Vagina (tissue), 2 donors: ENCODE measurements at regions not wholly inside any gene's neighbourhood (a gene's known extent, or its start where the extent isn't known, plus 50 kb on each side); places are given as distances from the start of the nearest gene placed in this dataset.
A peak's percentile ranks its signal among the peaks of the same experiment; 100 is the strongest.

Experiments used
- DNase-seq, 2 donors: peaks; one replicate each; pipeline ENCODE4 v3.0.0-alpha.2; 2017; ENCODE audit errors: extremely low spot score in 2 of 2
- H3K27ac ChIP-seq: fragments of 200-600 bp; sonication (generic); one replicate; pipeline ENCODE4 v1.5.1; 2019
- H3K27me3 ChIP-seq: fragments of 200-600 bp; sonication (generic); one replicate; pipeline ENCODE4 v1.5.1; 2019
- H3K36me3 ChIP-seq, 2 donors: fragments of 200-600 bp; sonication (generic); one replicate each; pipeline ENCODE4 v1.5.1; 2017 to 2019
- H3K4me1 ChIP-seq: fragments of 200-600 bp; sonication (generic); one replicate; pipeline ENCODE4 v1.5.1; 2019
- H3K4me3 ChIP-seq, 2 donors: fragments of 200-600 bp; sonication (generic); 1 replicate in 1 of 2; 2 replicates in 1 of 2; pipeline ENCODE4 v1.5.1; 2016 to 2019
- H3K9me3 ChIP-seq: fragments of 200-600 bp; sonication (generic); one replicate; pipeline ENCODE4 v1.5.1; 2019
- POLR2A ChIP-seq, 2 donors: fragments of 450-650 bp; IDR thresholded peaks; one replicate each; pipeline ENCODE4 v1.6.1; 2017; ENCODE audit warnings: antibody characterized with exemption in 2 of 2, mild to moderate bottlenecking in 2 of 2, moderate library complexity in 2 of 2
- POLR2AphosphoS5 ChIP-seq, 2 donors: sonication (generic); formaldehyde crosslinking; IDR thresholded peaks; one replicate each; pipeline ENCODE4 v1.9.0; 2017; ENCODE audit warnings: antibody characterized with exemption in 2 of 2, mild to moderate bottlenecking in 2 of 2, low read depth in 1 of 2; ENCODE audit not compliant: insufficient read depth in 1 of 2
- intact Hi-C: fragments of 100-400 bp; cut with DNase I; formaldehyde crosslinking; loops from one replicate; pipeline ENCODE4 v1.15.1; 2023
- TF ChIP-seq, protein P1 (sequence below), 3 experiments: fragments of 450-650 bp in 2 of 3; fragments of 200-600 bp in 1 of 3; sonication (generic) in 1 of 3; IDR thresholded peaks; one replicate each; pipeline ENCODE4 v1.5.1; 2017 to 2019; ENCODE audit warnings: antibody characterized with exemption in 3 of 3, mild to moderate bottlenecking in 2 of 3, moderate library complexity in 2 of 3

DNA sequence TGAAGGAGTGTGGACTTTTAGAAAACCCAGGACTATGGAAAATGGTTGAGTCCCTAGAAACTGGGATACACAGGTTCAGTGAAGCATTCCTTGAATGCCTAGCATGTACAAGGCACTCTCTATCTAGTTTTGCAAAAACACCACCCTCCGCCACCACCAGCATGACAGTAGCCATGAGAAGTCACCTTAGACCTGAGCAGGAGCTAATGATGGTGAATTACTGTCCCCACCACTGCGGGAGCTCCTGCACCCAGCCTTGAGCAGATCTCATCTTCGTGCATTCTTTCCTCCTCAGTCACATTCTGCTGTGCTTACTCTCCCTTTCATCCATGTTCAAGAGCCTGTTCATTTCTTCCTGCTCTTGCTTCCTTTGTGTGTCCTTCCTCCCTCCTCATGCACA, 86.2 kb upstream of the ZNF516 start:
- no peak for DNase-seq
- Histone ChIP-seq H3K27me3 (no peaks in the 10 kb centered on the region), H3K9me3 (no peaks in the 10 kb centered on the region), H3K27ac (no peak overlapping the region), H3K4me1 (peaks cover 5% of the 10 kb centered on the region), H3K4me3 (no peak overlapping the region), H3K36me3 (no peaks in the 10 kb centered on the region)
- TF ChIP-seq POLR2A (IDR thresholded peaks at IDR 0.05) (no peak), POLR2AphosphoS5 (IDR thresholded peaks at IDR 0.05; ENCODE audit: insufficient read depth in 1 of 2, low read depth in 1 of 2) (no peak)
- TF ChIP-seq, protein P1, sequence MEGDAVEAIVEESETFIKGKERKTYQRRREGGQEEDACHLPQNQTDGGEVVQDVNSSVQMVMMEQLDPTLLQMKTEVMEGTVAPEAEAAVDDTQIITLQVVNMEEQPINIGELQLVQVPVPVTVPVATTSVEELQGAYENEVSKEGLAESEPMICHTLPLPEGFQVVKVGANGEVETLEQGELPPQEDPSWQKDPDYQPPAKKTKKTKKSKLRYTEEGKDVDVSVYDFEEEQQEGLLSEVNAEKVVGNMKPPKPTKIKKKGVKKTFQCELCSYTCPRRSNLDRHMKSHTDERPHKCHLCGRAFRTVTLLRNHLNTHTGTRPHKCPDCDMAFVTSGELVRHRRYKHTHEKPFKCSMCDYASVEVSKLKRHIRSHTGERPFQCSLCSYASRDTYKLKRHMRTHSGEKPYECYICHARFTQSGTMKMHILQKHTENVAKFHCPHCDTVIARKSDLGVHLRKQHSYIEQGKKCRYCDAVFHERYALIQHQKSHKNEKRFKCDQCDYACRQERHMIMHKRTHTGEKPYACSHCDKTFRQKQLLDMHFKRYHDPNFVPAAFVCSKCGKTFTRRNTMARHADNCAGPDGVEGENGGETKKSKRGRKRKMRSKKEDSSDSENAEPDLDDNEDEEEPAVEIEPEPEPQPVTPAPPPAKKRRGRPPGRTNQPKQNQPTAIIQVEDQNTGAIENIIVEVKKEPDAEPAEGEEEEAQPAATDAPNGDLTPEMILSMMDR (IDR thresholded peaks at IDR 0.05), result no peak
- intact Hi-C loops, result no loop called here

DNA sequence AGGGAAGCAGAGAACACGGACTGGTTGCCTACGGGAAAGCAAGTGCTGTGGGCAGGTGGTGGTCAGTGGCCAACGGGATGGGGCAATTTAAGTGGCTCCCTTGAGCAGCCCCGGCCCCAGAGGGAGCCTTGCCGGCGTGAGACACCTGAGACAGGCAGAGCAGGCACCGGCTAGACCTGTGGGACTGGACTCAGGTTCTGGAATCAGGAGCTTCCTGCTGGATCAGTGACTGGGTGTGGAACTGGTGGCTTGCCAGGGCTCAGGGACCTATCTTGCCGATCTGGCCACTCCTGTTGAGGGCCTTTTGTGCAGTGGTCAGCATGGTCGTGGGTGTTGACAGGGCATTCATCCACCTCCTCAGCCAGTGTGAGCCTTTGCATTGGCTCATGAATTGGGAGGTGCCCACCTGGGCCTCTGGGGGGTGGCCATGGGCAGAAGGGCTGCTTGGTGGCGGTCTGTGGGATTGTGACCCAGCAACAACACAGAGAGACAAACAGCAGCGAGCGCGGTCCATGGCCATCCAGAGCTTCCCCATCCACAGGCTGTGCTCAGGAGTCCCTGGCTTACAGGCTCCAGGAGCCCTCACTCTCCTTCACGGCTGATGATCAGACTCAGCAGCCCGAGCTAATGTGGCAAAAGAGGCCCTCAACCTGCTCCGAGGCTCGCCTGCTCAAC, 85.4 kb upstream of the ZNF516 start:
- DNase-seq, result no peak
- H3K4me3 ChIP-seq, result no peak overlapping the region
- intact Hi-C loops, result no loop called here
- H3K9me3 ChIP-seq, result no peaks in the 10 kb centered on the region
- peaks cover 5% of the 10 kb centered on the region for H3K4me1 ChIP-seq
- no peaks in the 10 kb centered on the region for H3K27me3 ChIP-seq
- no peaks in the 10 kb centered on the region for H3K36me3 ChIP-seq
- TF ChIP-seq POLR2AphosphoS5 (IDR thresholded peaks at IDR 0.05; ENCODE audit: insufficient read depth in 1 of 2, low read depth in 1 of 2) (no peak), POLR2A (IDR thresholded peaks at IDR 0.05) (no peak)
- TF ChIP-seq, protein P1 (IDR thresholded peaks at IDR 0.05), result no peak
- H3K27ac ChIP-seq, result no peak overlapping the region

DNA sequence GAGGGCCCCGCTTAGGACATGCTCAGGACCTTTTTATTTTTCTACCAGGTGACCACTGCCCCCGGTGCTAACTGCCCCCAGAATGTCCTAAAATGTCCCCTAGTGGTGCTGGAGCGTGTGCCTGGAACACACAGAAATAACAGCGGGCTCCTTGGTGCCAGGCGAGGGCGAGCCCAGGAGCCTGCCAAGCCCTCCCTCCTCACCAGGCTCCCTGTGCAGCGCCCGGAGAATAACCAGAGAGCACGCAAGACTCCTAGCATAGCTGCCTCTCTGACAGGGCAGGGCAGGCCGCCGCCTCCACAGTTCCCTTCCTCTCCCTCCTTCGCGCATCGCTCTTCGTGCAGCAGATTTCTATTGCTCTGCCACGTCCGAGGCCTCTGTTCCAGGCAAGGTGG, 84.3 kb upstream of the ZNF516 start:
- intact Hi-C loops, result no loop called here
- Histone ChIP-seq H3K9me3 (no peaks in the 10 kb centered on the region), H3K4me3 (no peak overlapping the region), H3K36me3 (no peaks in the 10 kb centered on the region), H3K4me1 (peaks cover 5% of the 10 kb centered on the region), H3K27ac (no peak overlapping the region), H3K27me3 (no peaks in the 10 kb centered on the region)
- TF ChIP-seq POLR2A (IDR thresholded peaks at IDR 0.05), result no peak
- TF ChIP-seq, protein P1 (IDR thresholded peaks at IDR 0.05), result no peak
- no peak for TF ChIP-seq POLR2AphosphoS5 (IDR thresholded peaks at IDR 0.05; ENCODE audit: insufficient read depth in 1 of 2, low read depth in 1 of 2)
- no peak for DNase-seq

DNA sequence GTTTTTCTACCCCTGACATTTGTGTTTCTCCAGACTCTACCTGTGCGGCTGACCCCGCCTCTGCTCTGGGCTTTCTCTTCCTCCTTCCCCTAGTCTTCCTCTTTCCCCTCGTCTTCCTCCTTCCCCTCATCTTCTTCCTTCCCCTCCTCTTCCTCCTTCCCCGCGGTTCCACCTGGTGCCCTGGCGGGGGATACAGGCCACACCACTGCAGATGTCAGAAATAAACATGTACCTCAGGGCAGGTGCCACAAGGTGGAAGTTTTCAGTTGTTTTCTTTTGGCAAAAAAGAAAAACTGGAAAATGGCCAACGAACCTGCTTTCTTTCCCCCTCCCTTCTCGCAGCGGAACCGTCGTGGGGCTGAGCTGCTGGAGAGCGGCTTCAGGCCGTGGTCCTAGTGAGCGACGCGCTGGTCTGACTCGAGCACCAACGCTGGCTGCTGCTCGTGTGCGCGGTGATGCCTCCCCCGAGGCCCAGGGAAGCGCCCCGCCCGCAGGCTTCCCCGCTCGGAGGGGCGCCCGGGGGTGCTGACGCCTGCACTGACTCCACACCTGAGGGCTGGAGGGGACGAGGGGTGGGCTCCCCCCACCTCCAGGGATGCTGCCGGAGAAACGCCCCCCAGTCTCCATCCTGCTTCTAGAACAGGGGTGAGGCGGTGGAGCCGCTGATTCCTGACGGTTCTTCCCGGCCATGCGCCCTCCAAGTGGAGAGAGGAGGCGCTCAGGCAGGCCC, 83.7 kb upstream of the ZNF516 start:
- no peaks in the 10 kb centered on the region for H3K27me3 ChIP-seq
- no peak overlapping the region for H3K4me3 ChIP-seq
- intact Hi-C loops, result no loop called here

More for the DNA sequence above, 83.7 kb upstream of the ZNF516 start:
- TF ChIP-seq POLR2A (IDR thresholded peaks at IDR 0.05), result no peak
- no peak for TF ChIP-seq POLR2AphosphoS5 (IDR thresholded peaks at IDR 0.05; ENCODE audit: insufficient read depth in 1 of 2, low read depth in 1 of 2)
- TF ChIP-seq, protein P1 (IDR thresholded peaks at IDR 0.05), result no peak
- peak in 1 of 2 donors; percentile 25 for DNase-seq
- Histone ChIP-seq H3K4me1 (peaks cover 5% of the 10 kb centered on the region), H3K36me3 (no peaks in the 10 kb centered on the region), H3K27ac (no peak overlapping the region), H3K9me3 (no peaks in the 10 kb centered on the region)
